Breast epithelium (tissue), 4 donors: ENCODE measurements at regions not wholly inside any gene's neighbourhood (a gene's known extent, or its start where the extent isn't known, plus 50 kb on each side); places are given as distances from the start of the nearest gene placed in this dataset.

Source experiments
- DNase-seq, 2 donors: peaks; one replicate each; pipeline ENCODE4 v3.0.0-alpha.2; 2019; ENCODE audit warnings: low spot score in 2 of 2
- H3K27ac ChIP-seq, 2 donors: fragments of 200-600 bp; sonication (generic) in 1 of 2; one replicate each; pipeline ENCODE4 v1.5.1; 2016 to 2019; ENCODE audit warnings: mild to moderate bottlenecking in 1 of 2
- H3K27me3 ChIP-seq, 2 donors: fragments of 200-600 bp; sonication (generic) in 1 of 2; one replicate each; pipeline versions ENCODE4 v1.5.1 to v1.6.0; 2017 to 2019; ENCODE audit warnings: control low read depth in 1 of 2, mild to moderate bottlenecking in 1 of 2
- H3K36me3 ChIP-seq: fragments of 200-600 bp; one replicate; pipeline ENCODE4 v1.5.1; 2019
- H3K4me1 ChIP-seq, 2 donors: fragments of 200-600 bp; sonication (generic); one replicate each; pipeline ENCODE4 v1.5.1; 2016 to 2019; ENCODE audit warnings: control low read depth in 1 of 2
- H3K4me3 ChIP-seq, 3 donors: fragments of 200-600 bp; sonication (generic); 1 replicate in 2 of 3; 2 replicates in 1 of 3; pipeline ENCODE4 v1.5.1; 2016 to 2019; ENCODE audit warnings: mild to moderate bottlenecking in 3 of 3, moderate library complexity in 2 of 3
- H3K9me3 ChIP-seq, 2 donors: fragments of 200-600 bp; sonication (generic) in 1 of 2; one replicate each; pipeline ENCODE4 v1.5.1; 2016 to 2019; ENCODE audit warnings: control low read depth in 1 of 2
- CTCF ChIP-seq, 3 donors: fragments of 450-650 bp; IDR thresholded peaks; one replicate each; pipeline ENCODE4 v1.5.1; 2016 to 2017; ENCODE audit warnings: antibody characterized with exemption in 3 of 3, mild to moderate bottlenecking in 3 of 3, moderate library complexity in 3 of 3
- POLR2A ChIP-seq: fragments of 450-650 bp; IDR thresholded peaks from one replicate; pipeline ENCODE4 v1.6.1; 2016; ENCODE audit warnings: antibody characterized with exemption, mild to moderate bottlenecking, moderate library complexity
- POLR2AphosphoS5 ChIP-seq, 3 donors: sonication (generic); formaldehyde crosslinking; IDR thresholded peaks; one replicate each; pipeline ENCODE4 v1.6.1; 2017; ENCODE audit warnings: antibody characterized with exemption in 3 of 3
- intact Hi-C: fragments of 100-400 bp; cut with DNase I; formaldehyde crosslinking; loops from one replicate; pipeline ENCODE4 v1.15.1; 2023; ENCODE audit warnings: low total_unique reads

GRCh38 chr5:74221413-74221812 is 419.1 kb downstream of the ENC1 start:
- H3K36me3 ChIP-seq = no peaks in the 10 kb centered on the region
- H3K27ac ChIP-seq = no peak overlapping the region
- TF ChIP-seq CTCF (IDR thresholded peaks at IDR 0.05) (no peak), POLR2AphosphoS5 (IDR thresholded peaks at IDR 0.05) (no peak), POLR2A (no peak)
- no peak for DNase-seq
- H3K9me3 ChIP-seq = no peaks in the 10 kb centered on the region
- intact Hi-C loops = no loop called here
- no peaks in the 10 kb centered on the region for H3K27me3 ChIP-seq
- no peaks in the 10 kb centered on the region for H3K4me1 ChIP-seq
- H3K4me3 ChIP-seq = no peak overlapping the region

GRCh38 chr5:74216012-74216411 is 424.5 kb downstream of the ENC1 start:
- Histone ChIP-seq H3K4me1 (no peaks in the 10 kb centered on the region), H3K27ac (no peak overlapping the region), H3K4me3 (no peak overlapping the region), H3K27me3 (no peaks in the 10 kb centered on the region), H3K36me3 (no peaks in the 10 kb centered on the region), H3K9me3 (no peaks in the 10 kb centered on the region)
- TF ChIP-seq POLR2AphosphoS5 (IDR thresholded peaks at IDR 0.05) = no peak
- intact Hi-C loops = no loop called here
- no peak for DNase-seq

- Histone ChIP-seq H3K27me3 (no peaks in the 10 kb centered on the region), H3K27ac (no peak overlapping the region), H3K36me3 (no peaks in the 10 kb centered on the region), H3K4me3 (no peak overlapping the region), H3K4me1 (no peaks in the 10 kb centered on the region), H3K9me3 (no peaks in the 10 kb centered on the region)
- no peak for DNase-seq
- intact Hi-C loops = loop anchor here (5.0 kb wide), 1 partner anchor 1330 kb away; no protein-coding TSS in a partner anchor
- TF ChIP-seq POLR2A (no peak), POLR2AphosphoS5 (IDR thresholded peaks at IDR 0.05) (no peak), CTCF (IDR thresholded peaks at IDR 0.05) (no peak)
Measured at GRCh38 chr5:74212336-74212735, 428.2 kb downstream of the ENC1 start.

- Histone ChIP-seq H3K27ac (no peak overlapping the region), H3K9me3 (no peaks in the 10 kb centered on the region), H3K27me3 (no peaks in the 10 kb centered on the region), H3K4me3 (no peak overlapping the region), H3K4me1 (no peaks in the 10 kb centered on the region), H3K36me3 (no peaks in the 10 kb centered on the region)
- intact Hi-C loops = no loop called here
- DNase-seq = no peak
- TF ChIP-seq POLR2AphosphoS5 (IDR thresholded peaks at IDR 0.05) (no peak), POLR2A (no peak), CTCF (IDR thresholded peaks at IDR 0.05) (no peak)
Measured at GRCh38 chr5:74209571-74209970, 431.0 kb downstream of the ENC1 start.

- Histone ChIP-seq H3K4me3 (no peak overlapping the region), H3K4me1 (no peaks in the 10 kb centered on the region), H3K27ac (no peak overlapping the region), H3K27me3 (no peaks in the 10 kb centered on the region), H3K9me3 (no peaks in the 10 kb centered on the region), H3K36me3 (no peaks in the 10 kb centered on the region)
- no peak for TF ChIP-seq POLR2AphosphoS5 (IDR thresholded peaks at IDR 0.05)
- TF ChIP-seq POLR2A = no peak
- TF ChIP-seq CTCF (IDR thresholded peaks at IDR 0.05) = no peak
- intact Hi-C loops = no loop called here
- DNase-seq = no peak
Measured at GRCh38 chr5:74206579-74207550, 433.7 kb downstream of the ENC1 start.
